Tibial artery (tissue), 4 donors: ENCODE measurements at regions not wholly inside any gene's neighbourhood (a gene's known extent, or its start where the extent isn't known, plus 50 kb on each side); places are given as distances from the start of the nearest gene placed in this dataset.

Experiments used
- DNase-seq, 2 donors: peaks; one replicate each; pipeline ENCODE4 v3.0.0-alpha.2; 2019
- H3K27ac ChIP-seq, 2 donors: fragments of 200-600 bp; sonication (generic) in 1 of 2; 1 replicate in 1 of 2; 2 replicates in 1 of 2; pipeline ENCODE4 v1.5.1; 2018 to 2019; ENCODE audit warnings: mild to moderate bottlenecking in 1 of 2
- H3K27me3 ChIP-seq, 2 donors: fragments of 200-600 bp; sonication (generic) in 1 of 2; one replicate each; pipeline versions ENCODE4 v1.5.1 to v1.6.0; 2016 to 2019
- H3K36me3 ChIP-seq, 3 donors: fragments of 200-600 bp; sonication (generic) in 2 of 3; one replicate each; pipeline ENCODE4 v1.5.1; 2016 to 2019; ENCODE audit warnings: mild to moderate bottlenecking in 2 of 3
- H3K4me1 ChIP-seq, 4 donors: fragments of 200-600 bp; sonication (generic) in 2 of 4; 1 replicate in 3 of 4; 2 replicates in 1 of 4; pipeline ENCODE4 v1.5.1; 2016 to 2019
- H3K4me3 ChIP-seq, 2 donors: fragments of 200-600 bp; sonication (generic) in 1 of 2; 1 replicate in 1 of 2; 2 replicates in 1 of 2; pipeline ENCODE4 v1.5.1; 2018 to 2019; ENCODE audit warnings: mild to moderate bottlenecking in 2 of 2
- H3K9me3 ChIP-seq, 3 donors: fragments of 200-600 bp; sonication (generic) in 1 of 3; one replicate each; pipeline ENCODE4 v1.5.1; 2016 to 2019
- CTCF ChIP-seq, 2 experiments: fragments of 200-600 bp in 1 of 2; fragments of 450-650 bp in 1 of 2; IDR thresholded peaks; one replicate each; pipeline ENCODE4 v1.5.1; 2017 to 2019; ENCODE audit warnings: antibody characterized with exemption in 2 of 2, mild to moderate bottlenecking in 1 of 2, moderate library complexity in 1 of 2
- intact Hi-C: fragments of 100-400 bp; cut with DNase I; formaldehyde crosslinking; loops from one replicate; pipeline ENCODE4 v1.15.0; 2023; ENCODE audit warnings: low total_unique reads

GRCh38 chr7:91710881-91711280 lies 169.6 kb downstream of the MTERF1 start:
- no peak overlapping the region for H3K27ac ChIP-seq
- TF ChIP-seq CTCF (IDR thresholded peaks at IDR 0.05) = no peak

GRCh38 chr7:91713669-91714068 lies 166.8 kb downstream of the MTERF1 start:
- no peak for TF ChIP-seq CTCF (IDR thresholded peaks at IDR 0.05)
- Histone ChIP-seq H3K36me3 (no peaks in the 10 kb centered on the region), H3K9me3 (peaks cover 0 to 23% (median 8%) of the 10 kb centered on the region in 3 donors), H3K4me1 (no peaks in the 10 kb centered on the region), H3K27ac (no peak overlapping the region), H3K27me3 (no peaks in the 10 kb centered on the region), H3K4me3 (no peak overlapping the region)
- intact Hi-C loops = no loop called here
- DNase-seq = no peak

More at GRCh38 chr7:91710881-91711280, 169.6 kb downstream of the MTERF1 start:
- no peaks in the 10 kb centered on the region for H3K27me3 ChIP-seq
- intact Hi-C loops = no loop called here
- H3K4me1 ChIP-seq = no peaks in the 10 kb centered on the region
- H3K36me3 ChIP-seq = peaks cover 0 to 11% (median 0%) of the 10 kb centered on the region in 3 donors
- H3K9me3 ChIP-seq = peaks cover 0 to 43% (median 8%) of the 10 kb centered on the region in 3 donors
- DNase-seq = no peak
- H3K4me3 ChIP-seq = no peak overlapping the region

- Histone ChIP-seq H3K27me3 (no peaks in the 10 kb centered on the region), H3K27ac (no peak overlapping the region), H3K36me3 (no peaks in the 10 kb centered on the region), H3K4me3 (no peak overlapping the region), H3K4me1 (no peaks in the 10 kb centered on the region), H3K9me3 (peaks cover 0 to 13% (median 0%) of the 10 kb centered on the region in 3 donors)
- no peak for TF ChIP-seq CTCF (IDR thresholded peaks at IDR 0.05)
- no peak for DNase-seq
- intact Hi-C loops = no loop called here
Observed at GRCh38 chr7:91717681-91718470, 162.6 kb downstream of the MTERF1 start.

- peaks cover 0 to 19% (median 0%) of the 10 kb centered on the region in 3 donors for H3K9me3 ChIP-seq
- TF ChIP-seq CTCF (IDR thresholded peaks at IDR 0.05) = no peak
- H3K36me3 ChIP-seq = no peaks in the 10 kb centered on the region
- intact Hi-C loops = no loop called here
- no peaks in the 10 kb centered on the region for H3K27me3 ChIP-seq
- DNase-seq = no peak
- no peaks in the 10 kb centered on the region for H3K4me1 ChIP-seq
- H3K27ac ChIP-seq = no peak overlapping the region
- no peak overlapping the region for H3K4me3 ChIP-seq
Observed at GRCh38 chr7:91719008-91719407, 161.5 kb downstream of the MTERF1 start.

- H3K4me3 ChIP-seq = no peak overlapping the region
- H3K27ac ChIP-seq = no peak overlapping the region
- intact Hi-C loops = no loop called here
- peaks cover 0 to 30% (median 0%) of the 10 kb centered on the region in 3 donors for H3K9me3 ChIP-seq
- TF ChIP-seq CTCF (IDR thresholded peaks at IDR 0.05) = no peak
- H3K27me3 ChIP-seq = no peaks in the 10 kb centered on the region
- H3K36me3 ChIP-seq = no peaks in the 10 kb centered on the region
- no peaks in the 10 kb centered on the region for H3K4me1 ChIP-seq
- no peak for DNase-seq
Observed at GRCh38 chr7:91720260-91720937, 160.1 kb downstream of the MTERF1 start.
